ENCODE measurements at regions not wholly inside any gene's neighbourhood (a gene's known extent, or its start where the extent isn't known, plus 50 kb on each side); places are given as distances from the start of the nearest gene placed in this dataset.

DNA sequence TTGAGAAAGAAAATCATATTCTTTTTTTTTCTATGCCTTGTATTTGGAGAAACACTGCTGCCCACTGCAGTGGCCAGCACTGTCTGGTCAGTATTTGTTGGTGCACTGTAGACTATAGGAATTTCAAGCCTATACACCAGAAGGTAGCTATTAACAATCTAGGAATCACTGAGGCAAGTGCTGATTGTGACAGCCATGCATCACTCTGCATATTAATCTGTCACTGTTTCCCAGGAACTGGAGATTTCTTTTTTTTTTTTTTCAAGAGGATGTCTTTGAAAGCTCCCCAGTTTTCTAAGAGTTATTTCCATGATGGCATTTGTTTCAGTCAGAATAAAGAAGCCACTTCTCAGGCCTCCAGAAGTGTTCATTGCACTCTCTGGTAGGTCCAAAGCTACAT, 737.8 kb upstream of the PTBP2 start:
- no peak overlapping the region for H3K4me3 ChIP-seq
- H3K9me3 ChIP-seq: no peaks in the 10 kb centered on the region
- no peaks in the 10 kb centered on the region for H3K4me1 ChIP-seq
- DNase-seq (ENCODE audit: extremely low spot score): no peak
- H3K27me3 ChIP-seq: no peaks in the 10 kb centered on the region
- TF ChIP-seq, protein P1, sequence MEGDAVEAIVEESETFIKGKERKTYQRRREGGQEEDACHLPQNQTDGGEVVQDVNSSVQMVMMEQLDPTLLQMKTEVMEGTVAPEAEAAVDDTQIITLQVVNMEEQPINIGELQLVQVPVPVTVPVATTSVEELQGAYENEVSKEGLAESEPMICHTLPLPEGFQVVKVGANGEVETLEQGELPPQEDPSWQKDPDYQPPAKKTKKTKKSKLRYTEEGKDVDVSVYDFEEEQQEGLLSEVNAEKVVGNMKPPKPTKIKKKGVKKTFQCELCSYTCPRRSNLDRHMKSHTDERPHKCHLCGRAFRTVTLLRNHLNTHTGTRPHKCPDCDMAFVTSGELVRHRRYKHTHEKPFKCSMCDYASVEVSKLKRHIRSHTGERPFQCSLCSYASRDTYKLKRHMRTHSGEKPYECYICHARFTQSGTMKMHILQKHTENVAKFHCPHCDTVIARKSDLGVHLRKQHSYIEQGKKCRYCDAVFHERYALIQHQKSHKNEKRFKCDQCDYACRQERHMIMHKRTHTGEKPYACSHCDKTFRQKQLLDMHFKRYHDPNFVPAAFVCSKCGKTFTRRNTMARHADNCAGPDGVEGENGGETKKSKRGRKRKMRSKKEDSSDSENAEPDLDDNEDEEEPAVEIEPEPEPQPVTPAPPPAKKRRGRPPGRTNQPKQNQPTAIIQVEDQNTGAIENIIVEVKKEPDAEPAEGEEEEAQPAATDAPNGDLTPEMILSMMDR (IDR thresholded peaks at IDR 0.05): no peak
- TF ChIP-seq POLR2A (IDR thresholded peaks at IDR 0.05; ENCODE audit: low read depth) (no peak), EP300 (IDR thresholded peaks at IDR 0.05) (no peak), POLR2AphosphoS5 (IDR thresholded peaks at IDR 0.05) (no peak)
- H3K36me3 ChIP-seq: no peaks in the 10 kb centered on the region
- intact Hi-C loops (cut with DNase I): no loop called here
- H3K27ac ChIP-seq (replicated peaks in 1 of 4): no peak overlapping the region

DNA sequence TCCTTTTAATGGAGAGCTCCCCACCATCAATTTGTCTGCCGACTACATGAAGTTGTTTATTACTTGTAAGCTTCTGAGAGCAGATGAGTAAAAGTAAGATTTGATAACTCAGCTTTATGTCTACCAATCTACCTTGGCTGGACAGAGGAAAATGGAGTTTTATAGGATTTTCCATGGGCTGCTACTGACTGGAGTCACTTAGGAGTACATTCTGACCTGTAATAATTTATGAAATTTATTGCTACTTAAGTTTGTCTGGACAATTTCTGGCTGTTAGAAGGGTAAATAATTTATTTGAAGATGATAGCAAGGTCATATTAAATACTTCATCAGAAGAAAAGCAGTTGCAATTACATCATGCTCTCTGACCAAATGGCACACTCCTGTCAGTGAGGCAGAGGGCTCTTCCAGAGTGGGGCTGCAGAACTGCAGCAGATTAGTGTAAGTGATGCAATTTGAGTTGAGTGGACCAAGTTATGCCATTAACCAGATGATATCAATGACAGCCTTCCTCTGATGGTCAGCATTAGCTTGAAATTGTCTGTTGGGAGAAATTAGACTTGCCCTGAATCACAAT, 736.7 kb upstream of the PTBP2 start:
- TF ChIP-seq EP300 (IDR thresholded peaks at IDR 0.05): no peak
- H3K4me1 ChIP-seq: no peaks in the 10 kb centered on the region
- DNase-seq (ENCODE audit: extremely low spot score): no peak
- H3K4me3 ChIP-seq: no peak overlapping the region
- H3K9me3 ChIP-seq: no peaks in the 10 kb centered on the region
- 34% methylated on average over 1 of the region's 1 CpG for WGBS
- H3K36me3 ChIP-seq: no peaks in the 10 kb centered on the region
- no peak overlapping the region for H3K27ac ChIP-seq (replicated peaks in 1 of 4)
- intact Hi-C loops (cut with DNase I): no loop called here
- no peaks in the 10 kb centered on the region for H3K27me3 ChIP-seq

DNA sequence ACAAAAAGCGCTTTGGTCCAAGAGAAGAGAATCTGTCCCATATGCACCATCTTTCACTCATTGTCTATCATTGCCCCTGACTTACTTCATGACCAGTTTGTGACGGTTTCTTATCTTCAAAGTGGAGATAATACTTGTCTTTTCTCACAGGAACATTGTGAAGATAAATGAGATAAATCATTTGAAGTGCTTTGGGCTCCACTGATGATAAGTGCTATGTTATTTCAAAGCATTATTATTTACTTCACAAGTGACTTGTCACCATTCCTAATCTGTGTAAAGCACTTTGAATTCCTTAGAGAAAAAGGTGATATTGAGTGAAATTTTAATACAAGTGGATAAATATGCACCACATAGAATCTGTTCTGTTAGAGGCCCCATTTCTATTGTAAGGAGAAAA, 731.6 kb upstream of the PTBP2 start:
- intact Hi-C loops (cut with DNase I): no loop called here
- no peaks in the 10 kb centered on the region for H3K27me3 ChIP-seq
- no peak overlapping the region for H3K4me3 ChIP-seq
- no peak for DNase-seq (ENCODE audit: extremely low spot score)
- H3K4me1 ChIP-seq: no peaks in the 10 kb centered on the region
- TF ChIP-seq POLR2AphosphoS5 (IDR thresholded peaks at IDR 0.05) (no peak), POLR2A (IDR thresholded peaks at IDR 0.05; ENCODE audit: low read depth) (no peak), EP300 (IDR thresholded peaks at IDR 0.05) (no peak)
- TF ChIP-seq, protein P1 (IDR thresholded peaks at IDR 0.05): no peak
- H3K36me3 ChIP-seq: no peaks in the 10 kb centered on the region
- H3K27ac ChIP-seq (replicated peaks in 1 of 4): no peak overlapping the region
- WGBS: 84% methylated on average over 2 of the region's 2 CpGs
- no peaks in the 10 kb centered on the region for H3K9me3 ChIP-seq

DNA sequence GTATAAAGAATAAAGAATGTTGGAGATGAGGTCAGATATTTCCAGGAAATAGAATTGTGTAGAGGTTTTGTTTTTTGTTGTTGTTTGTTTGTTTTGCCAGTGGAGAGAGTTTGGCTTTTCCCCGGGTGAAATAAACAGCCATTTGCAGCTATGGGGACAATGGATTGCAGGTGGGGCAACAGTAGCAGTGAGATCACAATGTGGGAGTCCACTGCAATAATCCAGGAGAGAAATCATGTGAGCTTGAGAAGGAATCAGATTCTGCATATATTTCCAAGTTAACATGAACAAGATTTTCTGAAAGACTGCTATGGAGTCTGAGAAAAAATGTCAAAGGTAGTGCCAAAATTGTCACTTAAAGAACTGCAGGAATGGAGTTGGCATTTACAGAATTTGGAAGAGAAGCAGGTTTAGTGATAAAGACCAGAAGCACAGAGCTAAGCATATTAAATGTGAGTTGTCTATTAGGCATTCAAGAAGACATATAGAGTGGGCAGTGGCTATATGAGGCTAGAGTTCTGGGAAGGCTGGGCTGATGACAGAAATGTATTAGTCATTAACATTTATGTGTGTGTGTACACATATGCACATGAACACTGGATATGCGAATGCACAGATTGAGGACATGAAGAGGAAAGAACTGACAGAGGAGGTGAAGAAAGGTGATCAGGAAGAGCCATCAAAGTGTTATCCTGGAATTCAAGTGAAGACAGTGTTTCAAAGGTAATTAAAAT, 729.6 kb upstream of the PTBP2 start:
- H3K4me3 ChIP-seq: no peak overlapping the region
- H3K4me1 ChIP-seq: no peaks in the 10 kb centered on the region
- no peaks in the 10 kb centered on the region for H3K9me3 ChIP-seq
- no peaks in the 10 kb centered on the region for H3K27me3 ChIP-seq
- H3K36me3 ChIP-seq: no peaks in the 10 kb centered on the region
- no peak overlapping the region for H3K27ac ChIP-seq (replicated peaks in 1 of 4)
- no peak for DNase-seq (ENCODE audit: extremely low spot score)
- TF ChIP-seq POLR2A (IDR thresholded peaks at IDR 0.05; ENCODE audit: low read depth) (no peak), POLR2AphosphoS5 (IDR thresholded peaks at IDR 0.05) (no peak), EP300 (IDR thresholded peaks at IDR 0.05) (no peak)
- TF ChIP-seq, protein P1 (IDR thresholded peaks at IDR 0.05): no peak
- 59% methylated on average over 2 of the region's 2 CpGs for WGBS
- intact Hi-C loops (cut with DNase I): no loop called here

DNA sequence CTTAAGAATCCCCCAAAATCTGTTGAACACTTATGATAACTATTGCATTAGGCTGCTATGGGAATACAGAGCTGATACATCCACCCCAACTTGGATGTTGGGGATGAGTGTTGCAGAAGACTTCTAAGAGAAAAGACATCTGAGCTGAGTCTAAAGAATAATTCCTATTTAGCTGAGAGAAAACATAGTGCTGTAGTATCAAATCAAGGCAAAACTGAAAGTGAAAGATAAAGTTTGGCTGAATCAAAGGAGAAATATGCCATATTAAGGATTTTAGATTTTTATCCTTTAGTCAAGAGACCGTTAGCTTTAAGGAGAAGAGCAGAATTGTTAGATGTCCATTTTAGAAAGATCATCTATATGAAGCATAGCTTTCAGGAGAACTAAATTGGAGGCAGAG, 726.9 kb upstream of the PTBP2 start:
- no peaks in the 10 kb centered on the region for H3K9me3 ChIP-seq
- no peak for TF ChIP-seq POLR2A (IDR thresholded peaks at IDR 0.05; ENCODE audit: low read depth)
- TF ChIP-seq, protein P1 (IDR thresholded peaks at IDR 0.05): no peak
- TF ChIP-seq POLR2AphosphoS5 (IDR thresholded peaks at IDR 0.05): no peak
- TF ChIP-seq EP300 (IDR thresholded peaks at IDR 0.05): no peak
- no peak overlapping the region for H3K27ac ChIP-seq (replicated peaks in 1 of 4)
- no peak for DNase-seq (ENCODE audit: extremely low spot score)
- peak overlapping the region in 1 of 4 donors; percentile 17 for H3K4me3 ChIP-seq
- H3K36me3 ChIP-seq: no peaks in the 10 kb centered on the region
- H3K27me3 ChIP-seq: no peaks in the 10 kb centered on the region
- intact Hi-C loops (cut with DNase I): no loop called here
- H3K4me1 ChIP-seq: no peaks in the 10 kb centered on the region
- WGBS: 48% methylated on average over 1 of the region's 1 CpG
